Prostate gland (tissue), 2 donors: ENCODE measurements at regions not wholly inside any gene's neighbourhood (a gene's known extent, or its start where the extent isn't known, plus 50 kb on each side); places are given as distances from the start of the nearest gene placed in this dataset.

Experiments used
- DNase-seq: peaks from one replicate; pipeline ENCODE4 v3.0.0-alpha.2; 2019; ENCODE audit warnings: low spot score
- H3K27ac ChIP-seq, 2 donors: fragments of 200-600 bp; sonication (generic); 2 replicates each; pipeline ENCODE4 v1.5.1; 2017 to 2019
- H3K27me3 ChIP-seq: fragments of 200-600 bp; sonication (generic); replicated peaks from 2 replicates; pipeline ENCODE4 v1.5.1; 2019; ENCODE audit not compliant: insufficient read depth
- H3K36me3 ChIP-seq, 2 donors: fragments of 200-600 bp; sonication (generic); 1 replicate in 1 of 2; 2 replicates in 1 of 2; pipeline versions ENCODE4 v1.5.1 to v1.8.1; 2017 to 2019
- H3K4me1 ChIP-seq: fragments of 200-600 bp; sonication (generic); replicated peaks from 2 replicates; pipeline ENCODE4 v1.5.1; 2019
- H3K4me3 ChIP-seq, 2 donors: fragments of 200-600 bp; sonication (generic); 2 replicates each; pipeline ENCODE4 v1.5.1; 2017 to 2019
- H3K9me3 ChIP-seq: fragments of 200-600 bp; sonication (generic); 2 replicates; pipeline ENCODE4 v1.5.1; 2017
- POLR2A ChIP-seq: fragments of 450-650 bp; IDR thresholded peaks from one replicate; pipeline ENCODE4 v1.6.1; 2016; ENCODE audit warnings: antibody characterized with exemption, mild to moderate bottlenecking
- POLR2AphosphoS5 ChIP-seq: sonication (generic); formaldehyde crosslinking; IDR thresholded peaks from one replicate; pipeline ENCODE4 v1.6.1; 2017; ENCODE audit warnings: antibody characterized with exemption
- WGBS: methylation state at CpG from one replicate; pipeline ENCODE4 v1.1.5; 2018; 5-methylcytosine and 5-hydroxymethylcytosine counted together
- intact Hi-C: fragments of 100-400 bp; cut with DNase I; formaldehyde crosslinking; loops from one replicate; pipeline ENCODE4 v1.14.2; 2022
- TF ChIP-seq, protein P1 (sequence below), 4 experiments: fragments of 200-600 bp in 2 of 4; fragments of 450-650 bp in 2 of 4; sonication (generic) in 2 of 4; IDR thresholded peaks; 1 replicate in 3 of 4; 2 replicates in 1 of 4; pipeline ENCODE4 v1.5.1; 2016 to 2019; ENCODE audit warnings: antibody characterized with exemption in 4 of 4, mild to moderate bottlenecking in 2 of 4, moderate library complexity in 2 of 4

DNA sequence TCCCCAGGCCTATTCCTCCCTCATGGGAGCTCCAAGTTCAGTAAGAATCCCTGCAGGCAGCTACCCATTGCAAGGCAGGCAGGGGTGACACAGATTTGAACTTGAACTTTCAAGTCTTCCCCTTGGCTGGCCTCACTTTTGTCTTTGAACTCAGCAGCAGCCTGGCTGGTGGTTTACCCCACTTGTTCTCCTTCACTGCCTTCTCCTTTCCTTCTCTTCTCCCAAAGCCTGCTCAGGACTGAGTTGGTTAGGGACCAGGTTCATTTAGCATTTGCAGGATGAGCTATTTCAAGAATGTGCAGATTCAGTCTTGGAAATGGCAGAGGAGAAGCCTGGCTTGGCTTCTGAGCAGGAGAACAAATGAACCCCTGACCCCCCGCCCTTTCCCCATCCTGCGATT is 67.7 kb upstream of the TBX3 start:
- no peak overlapping the region for H3K27ac ChIP-seq
- intact Hi-C loops, result no loop called here
- H3K27me3 ChIP-seq, result no peaks in the 10 kb centered on the region
- no peak overlapping the region for H3K4me3 ChIP-seq
- H3K4me1 ChIP-seq, result no peaks in the 10 kb centered on the region
- H3K9me3 ChIP-seq, result no peaks in the 10 kb centered on the region
- TF ChIP-seq, protein P1, sequence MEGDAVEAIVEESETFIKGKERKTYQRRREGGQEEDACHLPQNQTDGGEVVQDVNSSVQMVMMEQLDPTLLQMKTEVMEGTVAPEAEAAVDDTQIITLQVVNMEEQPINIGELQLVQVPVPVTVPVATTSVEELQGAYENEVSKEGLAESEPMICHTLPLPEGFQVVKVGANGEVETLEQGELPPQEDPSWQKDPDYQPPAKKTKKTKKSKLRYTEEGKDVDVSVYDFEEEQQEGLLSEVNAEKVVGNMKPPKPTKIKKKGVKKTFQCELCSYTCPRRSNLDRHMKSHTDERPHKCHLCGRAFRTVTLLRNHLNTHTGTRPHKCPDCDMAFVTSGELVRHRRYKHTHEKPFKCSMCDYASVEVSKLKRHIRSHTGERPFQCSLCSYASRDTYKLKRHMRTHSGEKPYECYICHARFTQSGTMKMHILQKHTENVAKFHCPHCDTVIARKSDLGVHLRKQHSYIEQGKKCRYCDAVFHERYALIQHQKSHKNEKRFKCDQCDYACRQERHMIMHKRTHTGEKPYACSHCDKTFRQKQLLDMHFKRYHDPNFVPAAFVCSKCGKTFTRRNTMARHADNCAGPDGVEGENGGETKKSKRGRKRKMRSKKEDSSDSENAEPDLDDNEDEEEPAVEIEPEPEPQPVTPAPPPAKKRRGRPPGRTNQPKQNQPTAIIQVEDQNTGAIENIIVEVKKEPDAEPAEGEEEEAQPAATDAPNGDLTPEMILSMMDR (IDR thresholded peaks at IDR 0.05), result no peak
- TF ChIP-seq POLR2A (no peak), POLR2AphosphoS5 (no peak)
- no peaks in the 10 kb centered on the region for H3K36me3 ChIP-seq
- DNase-seq, result no peak
- 72% methylated on average over 2 of the region's 2 CpGs for WGBS

DNA sequence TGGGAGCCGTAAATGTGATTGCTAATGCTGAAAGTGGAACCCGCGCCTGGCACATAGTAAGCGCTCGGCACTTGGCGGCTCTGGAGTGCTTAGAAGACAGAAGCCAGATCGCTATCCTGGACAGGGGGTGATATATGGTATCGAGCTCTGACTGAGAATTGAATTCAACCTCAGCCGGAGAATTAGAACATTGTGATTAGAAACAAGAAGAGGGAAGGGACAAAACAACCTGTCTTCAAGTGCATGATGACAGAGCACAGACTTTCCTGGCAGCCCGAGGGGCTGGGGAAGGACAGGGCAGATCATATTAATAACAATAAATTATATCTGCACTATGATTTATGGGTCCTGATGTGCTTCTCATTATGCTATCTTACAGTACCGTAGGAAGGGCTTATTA is 66.9 kb upstream of the TBX3 start:
- 66% methylated on average over 11 of the region's 11 CpGs for WGBS
- TF ChIP-seq POLR2A, result no peak
- TF ChIP-seq POLR2AphosphoS5, result no peak
- TF ChIP-seq, protein P1 (IDR thresholded peaks at IDR 0.05), result no peak
- H3K4me3 ChIP-seq, result no peak overlapping the region
- DNase-seq, result no peak
- no peaks in the 10 kb centered on the region for H3K9me3 ChIP-seq
- H3K27me3 ChIP-seq, result no peaks in the 10 kb centered on the region
- no peaks in the 10 kb centered on the region for H3K4me1 ChIP-seq
- H3K36me3 ChIP-seq, result no peaks in the 10 kb centered on the region
- intact Hi-C loops, result no loop called here
- H3K27ac ChIP-seq, result no peak overlapping the region

- TF ChIP-seq POLR2A (no peak), POLR2AphosphoS5 (no peak)
- TF ChIP-seq, protein P1 (IDR thresholded peaks at IDR 0.05), result no peak
- H3K36me3 ChIP-seq, result no peaks in the 10 kb centered on the region
- H3K9me3 ChIP-seq, result no peaks in the 10 kb centered on the region
- no peak overlapping the region for H3K27ac ChIP-seq
- no peaks in the 10 kb centered on the region for H3K27me3 ChIP-seq
- no peak overlapping the region for H3K4me3 ChIP-seq
- 82% methylated on average over 3 of the region's 3 CpGs for WGBS
- no peaks in the 10 kb centered on the region for H3K4me1 ChIP-seq
- no peak for DNase-seq
- intact Hi-C loops, result no loop called here
Measured at GRCh38 chr12:114749065-114749464, 65.1 kb upstream of the TBX3 start.

- no peak for DNase-seq
- TF ChIP-seq, protein P1 (IDR thresholded peaks at IDR 0.05), result no peak
- TF ChIP-seq POLR2A, result no peak
- TF ChIP-seq POLR2AphosphoS5, result no peak
- Histone ChIP-seq H3K36me3 (no peaks in the 10 kb centered on the region), H3K27me3 (no peaks in the 10 kb centered on the region), H3K27ac (peak overlapping the region; percentile 43 to 66), H3K9me3 (no peaks in the 10 kb centered on the region), H3K4me3 (no peak overlapping the region), H3K4me1 (no peaks in the 10 kb centered on the region)
- WGBS, result 59% methylated on average over 20 of the region's 20 CpGs
- intact Hi-C loops, result loop anchor here (2.0 kb wide), 1 partner anchor 54 kb away; no protein-coding TSS in a partner anchor
Measured at GRCh38 chr12:114747012-114747858, 63.3 kb upstream of the TBX3 start.
